Epidermal melanocyte (primary cell): ENCODE measurements at regions not wholly inside any gene's neighbourhood (a gene's known extent, or its start where the extent isn't known, plus 50 kb on each side); places are given as distances from the start of the nearest gene placed in this dataset.

ENCODE experiments used
- DNase-seq: peaks from one replicate; pipeline ENCODE4 v3.0.0; 2011; ENCODE audit warnings: low spot score; ENCODE audit not compliant: insufficient read length

GRCh38 chr9:6703898-6704639 lies 53.7 kb upstream of the KDM4C start:
- DNase-seq, result peak; percentile 76

- no peak for DNase-seq
Measured at GRCh38 chr9:6702707-6703106, 55.1 kb upstream of the KDM4C start.

GRCh38 chr9:6696178-6696577 lies 50.6 kb upstream of the GLDC start:
- no peak for DNase-seq

GRCh38 chr9:6695121-6695814 lies 49.7 kb upstream of the GLDC start:
- no peak for DNase-seq
